Astrocyte of the spinal cord (primary cell): ENCODE measurements at regions not wholly inside any gene's neighbourhood (a gene's known extent, or its start where the extent isn't known, plus 50 kb on each side); places are given as distances from the start of the nearest gene placed in this dataset.
A peak's percentile ranks its signal among the peaks of the same experiment; 100 is the strongest.

ENCODE experiments used
- DNase-seq: peaks from one replicate; pipeline ENCODE4 v3.0.0; 2011; ENCODE audit warnings: low read depth, low spot score
- H3K4me3 ChIP-seq: 2 replicates; pipeline ENCODE4 v1.5.1; 2011; ENCODE audit warnings: low read depth, mild to moderate bottlenecking, low read length, moderate library complexity
- CTCF ChIP-seq: IDR thresholded peaks from 2 replicates; pipeline ENCODE4 v1.5.1; 2012; ENCODE audit warnings: low read depth, mild to moderate bottlenecking, low read length, inconsistent platforms
- in situ Hi-C: cut with HindIII; loops from 2 replicates; pipeline ENCODE4 v1.10.0; 2017; ENCODE audit warnings: low sequenced_read_pairs

GRCh38 chr18:73992242-73993022 lies 155.2 kb downstream of the FBXO15 start:
- no peak overlapping the region for H3K4me3 ChIP-seq
- peak; percentile 13 for DNase-seq
- no peak for TF ChIP-seq CTCF
- in situ Hi-C loops = no loop called here

DNA sequence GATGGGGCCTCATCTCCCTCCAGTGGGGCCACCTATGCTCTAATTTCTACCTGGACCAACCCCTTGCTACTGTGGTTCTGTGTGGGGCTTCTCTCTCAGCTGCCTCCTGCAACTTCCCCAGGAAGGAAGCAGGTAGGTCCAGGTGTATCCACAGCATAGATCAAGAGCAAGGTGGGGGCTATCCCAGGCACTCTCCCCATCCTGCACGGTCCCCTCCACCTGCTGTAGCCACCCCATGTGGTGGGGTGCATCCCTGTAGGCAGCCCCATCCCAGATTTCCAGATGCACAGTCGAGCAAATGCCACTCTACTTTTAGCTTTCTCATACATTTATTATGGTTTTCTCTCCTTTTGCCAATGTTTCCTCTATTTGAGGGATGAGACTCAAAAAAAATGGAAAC lies 156.1 kb downstream of the FBXO15 start:
- no peak for TF ChIP-seq CTCF
- in situ Hi-C loops = no loop called here
- no peak for DNase-seq
- H3K4me3 ChIP-seq = no peak overlapping the region

GRCh38 chr18:73990258-73990657 lies 157.4 kb downstream of the FBXO15 start:
- no peak overlapping the region for H3K4me3 ChIP-seq
- in situ Hi-C loops = no loop called here
- peak; percentile 60 for DNase-seq
- TF ChIP-seq CTCF = no peak

GRCh38 chr18:73987247-73987980 lies 160.2 kb downstream of the FBXO15 start:
- H3K4me3 ChIP-seq = no peak overlapping the region
- no peak for TF ChIP-seq CTCF
- in situ Hi-C loops = no loop called here
- peak; percentile 48 for DNase-seq

- no peak for TF ChIP-seq CTCF
These were observed 160.9 kb downstream of the FBXO15 start for GRCh38 chr18:73986711-73987110.

DNA sequence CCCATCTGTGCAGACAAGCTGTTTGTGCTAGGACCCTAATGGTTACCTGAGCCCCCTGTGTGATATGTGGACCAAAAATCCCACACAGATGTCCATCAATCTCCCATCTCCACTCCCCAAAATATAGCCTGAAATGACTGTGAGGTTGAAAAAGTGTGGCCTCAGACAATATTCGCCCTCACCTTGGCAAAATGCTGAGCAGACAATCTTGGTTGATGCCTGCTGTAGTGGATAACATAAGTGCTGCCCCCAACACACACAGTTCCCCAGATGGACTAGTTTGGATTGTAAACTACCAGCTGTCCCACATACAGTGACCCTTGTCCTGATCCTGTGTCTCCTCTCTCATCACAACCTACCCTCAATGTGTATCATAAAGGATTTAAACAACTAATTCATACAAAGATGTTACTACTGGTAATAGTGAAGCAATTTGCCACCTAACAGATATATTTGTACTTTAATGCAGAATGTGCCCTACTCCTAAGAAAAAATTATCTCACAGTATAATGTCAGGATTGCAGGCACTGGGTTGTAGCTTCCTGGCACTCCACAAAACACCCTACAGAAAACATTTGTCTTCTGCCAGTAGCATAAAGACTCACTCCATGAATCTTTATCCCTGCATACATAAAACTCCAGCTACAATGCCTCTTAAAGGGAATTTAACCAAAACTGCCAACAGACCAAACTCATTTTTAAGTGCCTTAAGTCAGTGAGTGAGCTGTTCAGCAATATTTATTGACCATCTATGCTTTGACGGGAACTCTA lies 161.6 kb downstream of the FBXO15 start:
- TF ChIP-seq CTCF = no peak
- H3K4me3 ChIP-seq = no peak overlapping the region
- DNase-seq = no peak
- in situ Hi-C loops = no loop called here

More at GRCh38 chr18:73986711-73987110, 160.9 kb downstream of the FBXO15 start:
- in situ Hi-C loops = no loop called here
- peak; percentile 39 for DNase-seq
- no peak overlapping the region for H3K4me3 ChIP-seq
